GM12872 (cell line): ENCODE measurements at regions not wholly inside any gene's neighbourhood (a gene's known extent, or its start where the extent isn't known, plus 50 kb on each side); places are given as distances from the start of the nearest gene placed in this dataset.

Source experiments
- CTCF ChIP-seq: IDR thresholded peaks from 3 replicates; pipeline ENCODE4 v1.5.1; 2011; ENCODE audit warnings: low read depth, mild to moderate bottlenecking, low read length, moderate library complexity; ENCODE audit not compliant: insufficient read depth

- TF ChIP-seq CTCF: no peak
Observed at GRCh38 chr19:28915202-28915601, 297.7 kb downstream of the UQCRFS1 start.

- no peak for TF ChIP-seq CTCF
Observed at GRCh38 chr19:28914173-28914572, 298.8 kb downstream of the UQCRFS1 start.

- no peak for TF ChIP-seq CTCF
Observed at GRCh38 chr19:28913626-28914025, 299.3 kb downstream of the UQCRFS1 start.

- TF ChIP-seq CTCF: no peak
Observed at GRCh38 chr19:28908941-28909340, 304.0 kb downstream of the UQCRFS1 start.

- no peak for TF ChIP-seq CTCF
Observed at GRCh38 chr19:28907534-28907933, 305.4 kb downstream of the UQCRFS1 start.

- TF ChIP-seq CTCF: no peak
Observed at GRCh38 chr19:28905996-28906395, 307.0 kb downstream of the UQCRFS1 start.

GRCh38 chr19:28899703-28900102 lies 313.2 kb downstream of the UQCRFS1 start:
- no peak for TF ChIP-seq CTCF

- TF ChIP-seq CTCF: no peak
Observed at GRCh38 chr19:28898249-28898648, 314.7 kb downstream of the UQCRFS1 start.
